ENCODE measurements at regions not wholly inside any gene's neighbourhood (a gene's known extent, or its start where the extent isn't known, plus 50 kb on each side); places are given as distances from the start of the nearest gene placed in this dataset.

GRCh38 chr9:80791836-80792235 lies 897.5 kb downstream of the TLE1 start:
- in situ Hi-C loops (cut with MboI; ENCODE audit: low sequenced_read_pairs, unreplicated experiment): no loop called here
- no peak for DNase-seq (ENCODE audit: low spot score)
- no peak for TF ChIP-seq CTCF (IDR thresholded peaks at IDR 0.05; ENCODE audit: borderline replicate concordance, control extremely low read depth, extremely low read depth, insufficient read depth, missing control alignments)

DNA sequence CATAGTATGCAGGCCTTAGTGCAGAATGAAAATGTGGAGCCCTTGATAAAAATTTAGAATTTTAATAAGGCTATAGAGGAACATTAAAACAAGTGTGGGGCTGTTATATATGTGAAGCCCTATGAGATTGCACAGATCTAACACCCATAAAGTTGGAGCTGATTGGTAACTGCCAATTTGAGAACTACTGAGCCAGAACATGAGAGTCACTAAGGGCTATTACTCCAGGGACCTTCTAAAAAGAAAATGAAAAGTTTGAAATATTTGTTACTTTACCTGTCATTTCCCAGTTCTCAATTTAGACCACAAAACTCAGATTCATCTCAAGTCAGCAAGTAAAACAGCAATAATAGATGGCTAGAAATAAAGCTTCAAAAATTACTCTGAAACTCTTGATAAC lies 898.6 kb downstream of the TLE1 start:
- TF ChIP-seq CTCF (IDR thresholded peaks at IDR 0.05; ENCODE audit: borderline replicate concordance, control extremely low read depth, extremely low read depth, insufficient read depth, missing control alignments): no peak
- DNase-seq (ENCODE audit: low spot score): no peak
- in situ Hi-C loops (cut with MboI; ENCODE audit: low sequenced_read_pairs, unreplicated experiment): no loop called here

GRCh38 chr9:80789831-80790230 lies 899.5 kb downstream of the TLE1 start:
- in situ Hi-C loops (cut with MboI; ENCODE audit: low sequenced_read_pairs, unreplicated experiment): no loop called here
- no peak for DNase-seq (ENCODE audit: low spot score)
- TF ChIP-seq CTCF (IDR thresholded peaks at IDR 0.05; ENCODE audit: borderline replicate concordance, control extremely low read depth, extremely low read depth, insufficient read depth, missing control alignments): no peak

- no peak for DNase-seq (ENCODE audit: low spot score)
- in situ Hi-C loops (cut with MboI; ENCODE audit: low sequenced_read_pairs, unreplicated experiment): no loop called here
- TF ChIP-seq CTCF (IDR thresholded peaks at IDR 0.05; ENCODE audit: borderline replicate concordance, control extremely low read depth, extremely low read depth, insufficient read depth, missing control alignments): no peak
Observed at GRCh38 chr9:80787636-80788035, 901.7 kb downstream of the TLE1 start.

- in situ Hi-C loops (cut with MboI; ENCODE audit: low sequenced_read_pairs, unreplicated experiment): no loop called here
Observed at GRCh38 chr9:80784647-80785046, 904.7 kb downstream of the TLE1 start.

DNA sequence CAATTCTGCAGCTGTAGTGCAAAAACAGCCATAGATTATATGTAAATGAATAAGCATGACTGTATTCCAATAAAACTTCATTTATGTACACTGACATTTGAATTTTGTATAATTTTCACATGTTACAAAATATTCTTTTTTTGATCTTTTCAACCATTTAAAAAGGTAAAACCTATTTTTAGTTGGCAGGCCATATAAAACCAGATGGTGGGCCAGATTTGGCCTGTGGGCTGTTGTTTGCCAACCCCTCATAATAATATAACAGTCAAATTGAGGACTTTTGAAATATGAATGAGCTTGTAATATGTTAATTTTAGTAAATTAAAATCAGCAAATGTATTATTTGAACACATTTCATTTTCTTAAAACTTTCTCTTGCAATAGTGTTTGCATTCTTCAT lies 913.4 kb downstream of the TLE1 start:
- no peak for TF ChIP-seq CTCF (IDR thresholded peaks at IDR 0.05; ENCODE audit: borderline replicate concordance, control extremely low read depth, extremely low read depth, insufficient read depth, missing control alignments)
- in situ Hi-C loops (cut with MboI; ENCODE audit: low sequenced_read_pairs, unreplicated experiment): no loop called here
- DNase-seq (ENCODE audit: low spot score): no peak

More at GRCh38 chr9:80784647-80785046, 904.7 kb downstream of the TLE1 start:
- DNase-seq (ENCODE audit: low spot score): no peak
- TF ChIP-seq CTCF (IDR thresholded peaks at IDR 0.05; ENCODE audit: borderline replicate concordance, control extremely low read depth, extremely low read depth, insufficient read depth, missing control alignments): no peak

GRCh38 chr9:80775530-80775929 lies 913.8 kb downstream of the TLE1 start:
- in situ Hi-C loops (cut with MboI; ENCODE audit: low sequenced_read_pairs, unreplicated experiment): no loop called here
- no peak for DNase-seq (ENCODE audit: low spot score)
- no peak for TF ChIP-seq CTCF (IDR thresholded peaks at IDR 0.05; ENCODE audit: borderline replicate concordance, control extremely low read depth, extremely low read depth, insufficient read depth, missing control alignments)

All from GM13976 (cell line).